ENCODE measurements at regions not wholly inside any gene's neighbourhood (a gene's known extent, or its start where the extent isn't known, plus 50 kb on each side); places are given as distances from the start of the nearest gene placed in this dataset.

GRCh38 chr7:46205478-46205877 lies 284.4 kb upstream of the IGFBP3 start:
- Histone ChIP-seq H3K4me3 (no peak overlapping the region), H3K9me3 (no peaks in the 10 kb centered on the region), H3K27me3 (no peaks in the 10 kb centered on the region), H3K36me3 (replicated peaks in 1 of 2; ENCODE audit: insufficient read depth in 1 of 2, low read depth in 2 of 2) (no peaks in the 10 kb centered on the region), H3K4me1 (peaks cover 12% of the 10 kb centered on the region), H3K27ac (no peak overlapping the region)
- TF ChIP-seq, protein P1, sequence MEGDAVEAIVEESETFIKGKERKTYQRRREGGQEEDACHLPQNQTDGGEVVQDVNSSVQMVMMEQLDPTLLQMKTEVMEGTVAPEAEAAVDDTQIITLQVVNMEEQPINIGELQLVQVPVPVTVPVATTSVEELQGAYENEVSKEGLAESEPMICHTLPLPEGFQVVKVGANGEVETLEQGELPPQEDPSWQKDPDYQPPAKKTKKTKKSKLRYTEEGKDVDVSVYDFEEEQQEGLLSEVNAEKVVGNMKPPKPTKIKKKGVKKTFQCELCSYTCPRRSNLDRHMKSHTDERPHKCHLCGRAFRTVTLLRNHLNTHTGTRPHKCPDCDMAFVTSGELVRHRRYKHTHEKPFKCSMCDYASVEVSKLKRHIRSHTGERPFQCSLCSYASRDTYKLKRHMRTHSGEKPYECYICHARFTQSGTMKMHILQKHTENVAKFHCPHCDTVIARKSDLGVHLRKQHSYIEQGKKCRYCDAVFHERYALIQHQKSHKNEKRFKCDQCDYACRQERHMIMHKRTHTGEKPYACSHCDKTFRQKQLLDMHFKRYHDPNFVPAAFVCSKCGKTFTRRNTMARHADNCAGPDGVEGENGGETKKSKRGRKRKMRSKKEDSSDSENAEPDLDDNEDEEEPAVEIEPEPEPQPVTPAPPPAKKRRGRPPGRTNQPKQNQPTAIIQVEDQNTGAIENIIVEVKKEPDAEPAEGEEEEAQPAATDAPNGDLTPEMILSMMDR (IDR thresholded peaks at IDR 0.05): no peak
- no peak for TF ChIP-seq POLR2A (IDR thresholded peaks at IDR 0.05)
- ATAC-seq (no peak), DNase-seq (no peak)
- WGBS, 2 donors: 65 to 69% methylated on average over 5 of the region's 5 CpGs
- intact Hi-C loops (cut with DNase I): no loop called here

DNA sequence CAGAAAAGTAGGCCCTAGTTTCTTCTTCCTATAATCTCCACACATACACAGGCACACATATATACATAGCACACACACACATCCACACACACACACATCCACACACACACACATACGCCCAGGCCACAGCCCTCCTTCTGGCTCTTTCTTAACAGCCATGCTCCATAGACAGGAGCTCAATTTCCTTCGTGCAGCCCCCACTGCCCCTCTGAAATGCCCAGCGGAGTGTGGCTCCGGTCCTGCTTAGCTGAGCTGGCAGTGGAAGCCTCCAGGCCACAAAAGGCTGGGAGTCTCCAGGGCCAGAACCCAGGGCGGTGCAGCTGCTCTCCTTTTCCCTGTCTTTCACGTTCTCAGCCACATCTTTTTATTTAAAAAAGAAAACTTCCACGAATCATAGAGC lies 282.9 kb upstream of the IGFBP3 start:
- Histone ChIP-seq H3K27ac (no peak overlapping the region), H3K9me3 (no peaks in the 10 kb centered on the region), H3K4me1 (peaks cover 9% of the 10 kb centered on the region), H3K27me3 (no peaks in the 10 kb centered on the region), H3K36me3 (replicated peaks in 1 of 2; ENCODE audit: insufficient read depth in 1 of 2, low read depth in 2 of 2) (no peaks in the 10 kb centered on the region), H3K4me3 (no peak overlapping the region)
- TF ChIP-seq, protein P1 (IDR thresholded peaks at IDR 0.05): no peak
- TF ChIP-seq POLR2A (IDR thresholded peaks at IDR 0.05): no peak
- DNase-seq: no peak
- WGBS, 2 donors: 71 to 85% methylated on average over 7 of the region's 7 CpGs
- no peak for ATAC-seq
- intact Hi-C loops (cut with DNase I): no loop called here

DNA sequence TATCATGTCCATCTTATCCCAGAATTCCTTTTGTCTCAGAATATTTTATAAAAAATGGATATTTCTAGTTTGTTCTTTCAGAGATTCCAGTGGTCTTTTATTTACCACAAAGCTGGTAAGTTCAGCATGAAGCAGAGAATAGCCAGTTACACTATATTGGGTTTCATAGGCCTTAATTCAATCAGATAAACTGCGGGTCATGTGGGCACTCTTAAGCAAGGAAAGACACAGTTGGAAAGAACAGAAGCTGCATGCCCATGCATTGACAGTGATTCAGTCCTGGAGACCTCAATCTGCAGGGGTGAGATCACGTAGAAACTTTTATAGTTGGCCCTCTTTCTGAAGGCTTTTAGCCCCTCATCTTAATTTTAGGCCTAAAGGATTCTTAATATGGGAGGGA lies 281.3 kb upstream of the IGFBP3 start:
- no peak for DNase-seq
- WGBS, 2 donors: 76 to 78% methylated on average over 2 of the region's 2 CpGs
- ATAC-seq: no peak
- Histone ChIP-seq H3K9me3 (no peaks in the 10 kb centered on the region), H3K4me3 (no peak overlapping the region), H3K27me3 (no peaks in the 10 kb centered on the region), H3K36me3 (replicated peaks in 1 of 2; ENCODE audit: insufficient read depth in 1 of 2, low read depth in 2 of 2) (no peaks in the 10 kb centered on the region), H3K4me1 (no peaks in the 10 kb centered on the region), H3K27ac (no peak overlapping the region)
- TF ChIP-seq POLR2A (IDR thresholded peaks at IDR 0.05): no peak
- TF ChIP-seq, protein P1 (IDR thresholded peaks at IDR 0.05): no peak
- intact Hi-C loops (cut with DNase I): no loop called here

- Histone ChIP-seq H3K9me3 (no peaks in the 10 kb centered on the region), H3K27ac (no peak overlapping the region), H3K4me1 (no peaks in the 10 kb centered on the region), H3K36me3 (replicated peaks in 1 of 2; ENCODE audit: insufficient read depth in 1 of 2, low read depth in 2 of 2) (no peaks in the 10 kb centered on the region), H3K4me3 (no peak overlapping the region), H3K27me3 (no peaks in the 10 kb centered on the region)
- TF ChIP-seq, protein P1 (IDR thresholded peaks at IDR 0.05): no peak
- TF ChIP-seq POLR2A (IDR thresholded peaks at IDR 0.05): no peak
- DNase-seq (no peak), ATAC-seq (no peak)
- intact Hi-C loops (cut with DNase I): no loop called here
- WGBS, 2 donors: 79 to 84% methylated on average over 4 of the region's 4 CpGs
Observed at GRCh38 chr7:46201961-46202360, 280.9 kb upstream of the IGFBP3 start.

DNA sequence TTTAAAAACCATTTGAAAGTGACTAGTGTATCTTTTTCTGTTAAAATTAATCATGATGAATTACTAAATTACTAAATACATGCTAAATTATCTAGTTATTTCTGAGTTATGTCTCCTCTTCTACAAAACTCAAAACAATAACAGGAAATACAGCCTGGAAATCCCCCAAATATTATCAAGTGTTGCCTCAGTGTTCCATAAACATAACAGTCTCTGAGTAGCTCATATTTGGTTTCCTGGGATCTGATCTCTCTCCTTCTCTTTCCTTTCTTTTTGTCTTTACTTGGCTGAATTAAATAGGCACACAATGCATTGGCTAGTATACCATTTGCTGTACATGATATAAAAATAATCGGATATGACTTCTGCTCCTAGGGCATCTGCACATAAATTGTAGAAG lies 277.6 kb upstream of the IGFBP3 start:
- no peak for TF ChIP-seq POLR2A (IDR thresholded peaks at IDR 0.05)
- TF ChIP-seq, protein P1 (IDR thresholded peaks at IDR 0.05): no peak
- DNase-seq: no peak
- Histone ChIP-seq H3K4me3 (no peak overlapping the region), H3K4me1 (no peaks in the 10 kb centered on the region), H3K27me3 (no peaks in the 10 kb centered on the region), H3K9me3 (no peaks in the 10 kb centered on the region), H3K36me3 (replicated peaks in 1 of 2; ENCODE audit: insufficient read depth in 1 of 2, low read depth in 2 of 2) (no peaks in the 10 kb centered on the region), H3K27ac (no peak overlapping the region)
- no peak for ATAC-seq
- intact Hi-C loops (cut with DNase I): no loop called here
- 73 to 86% methylated on average over 1 of the region's 1 CpG for WGBS, 2 donors
